Keratinocyte (primary cell): ENCODE measurements at regions not wholly inside any gene's neighbourhood (a gene's known extent, or its start where the extent isn't known, plus 50 kb on each side); places are given as distances from the start of the nearest gene placed in this dataset.
"Not testable (repeated sequence)": the region's sequence is repeated elsewhere in the genome, so short reads cannot be mapped to it uniquely, and the experiment has no call there.

Experiments used
- DNase-seq: peaks from one replicate; pipeline ENCODE4 v3.0.0-alpha.2; 2011; ENCODE audit warnings: low read depth, missing footprints, low spot score
- FAIRE-seq: peaks from 2 replicates; lab custom pipeline; 2011; peaks lifted over from hg19 to GRCh38; lab: Jason Lieb, UNC
- H2AFZ ChIP-seq: 2 replicates; pipeline ENCODE4 v1.6.0; 2012; ENCODE audit warnings: low read length, control low read depth, inconsistent platforms; ENCODE audit not compliant: control insufficient read depth
- H3K27ac ChIP-seq: 2 replicates; pipeline ENCODE4 v1.5.1; 2011; ENCODE audit warnings: low read length; ENCODE audit not compliant: control insufficient read depth, insufficient read depth
- H3K27me3 ChIP-seq: 3 replicates; pipeline ENCODE4 v1.6.0; 2011; ENCODE audit warnings: low read length; ENCODE audit not compliant: control insufficient read depth, insufficient read depth; ENCODE audit errors: extremely low read depth
- H3K36me3 ChIP-seq, 2 experiments: 2 replicates in 1 of 2; 3 replicates in 1 of 2; pipeline ENCODE4 v1.5.1; 2011; ENCODE audit warnings: low read length in 2 of 2, mild to moderate bottlenecking in 1 of 2; ENCODE audit not compliant: control insufficient read depth in 2 of 2, insufficient read depth in 2 of 2; ENCODE audit errors: extremely low read depth in 1 of 2
- H3K4me1 ChIP-seq: 3 replicates; pipeline ENCODE4 v1.5.1; 2011; ENCODE audit warnings: low read length; ENCODE audit not compliant: control insufficient read depth, insufficient read depth; ENCODE audit errors: extremely low read depth
- H3K4me2 ChIP-seq: 3 replicates; pipeline ENCODE4 v1.6.0; 2011; ENCODE audit warnings: low read depth, low read length; ENCODE audit not compliant: control insufficient read depth, insufficient read depth; ENCODE audit errors: extremely low read depth
- H3K4me3 ChIP-seq, 3 experiments: fragments of 200-600 bp in 1 of 3; sonication (generic) in 1 of 3; 2 replicates in 2 of 3; 3 replicates in 1 of 3; pipeline ENCODE4 v1.5.1; 2011 to 2016; ENCODE audit warnings: low read length in 3 of 3, mild to moderate bottlenecking in 3 of 3, control low read depth in 2 of 3, inconsistent platforms in 1 of 3, low read depth in 1 of 3, mixed read lengths in 1 of 3, mixed run types in 1 of 3, moderate library complexity in 1 of 3; ENCODE audit not compliant: control insufficient read depth in 2 of 3, insufficient read depth in 2 of 3; ENCODE audit errors: extremely low read depth in 1 of 3
- H3K79me2 ChIP-seq: 2 replicates; pipeline ENCODE4 v1.6.0; 2012; ENCODE audit warnings: low read length; ENCODE audit not compliant: control insufficient read depth, insufficient read depth
- H3K9ac ChIP-seq: 3 replicates; pipeline ENCODE4 v1.6.0; 2011; ENCODE audit warnings: low read length; ENCODE audit not compliant: control insufficient read depth, insufficient read depth; ENCODE audit errors: extremely low read depth
- H3K9me1 ChIP-seq: 3 replicates; pipeline ENCODE4 v1.6.0; 2011; ENCODE audit warnings: low read length; ENCODE audit not compliant: control insufficient read depth, insufficient read depth; ENCODE audit errors: extremely low read depth
- H3K9me3 ChIP-seq: 2 replicates; pipeline ENCODE4 v1.5.1; 2012; ENCODE audit warnings: low read depth, low read length; ENCODE audit not compliant: control insufficient read depth
- H4K20me1 ChIP-seq: 3 replicates; pipeline ENCODE4 v1.6.0; 2011; ENCODE audit warnings: low read length; ENCODE audit not compliant: control insufficient read depth, insufficient read depth; ENCODE audit errors: extremely low read depth
- dilution Hi-C: fragments of 300-500 bp; cut with MboI; formaldehyde crosslinking; loops from one replicate; pipeline ENCODE4 v1.7.0; 2020; ENCODE audit warnings: low sequenced_read_pairs; ENCODE audit not compliant: extremely low pct_ligation_motif_present

GRCh38 chr9:38896404-38896803, 176.5 kb upstream of the FAM240B start:
- H3K27ac ChIP-seq, H4K20me1 ChIP-seq, H3K4me1 ChIP-seq, dilution Hi-C loops, H3K4me2 ChIP-seq, H3K36me3 ChIP-seq, H3K4me3 ChIP-seq, H2AFZ ChIP-seq, DNase-seq, H3K9ac ChIP-seq, FAIRE-seq, H3K9me3 ChIP-seq, H3K9me1 ChIP-seq, H3K79me2 ChIP-seq, H3K27me3 ChIP-seq: not testable (repeated sequence)

GRCh38 chr9:38895227-38895626, 175.3 kb upstream of the FAM240B start:
- H3K27me3 ChIP-seq, H3K4me1 ChIP-seq, dilution Hi-C loops, H3K9me3 ChIP-seq, H3K27ac ChIP-seq, H3K9ac ChIP-seq, H4K20me1 ChIP-seq, FAIRE-seq, H3K9me1 ChIP-seq, H3K36me3 ChIP-seq, H3K4me3 ChIP-seq, H3K4me2 ChIP-seq, H2AFZ ChIP-seq, H3K79me2 ChIP-seq, DNase-seq: not testable (repeated sequence)

- H2AFZ ChIP-seq, H3K27me3 ChIP-seq, H3K4me3 ChIP-seq, H3K9me3 ChIP-seq, H3K9ac ChIP-seq, dilution Hi-C loops, DNase-seq, H3K36me3 ChIP-seq, FAIRE-seq, H3K4me1 ChIP-seq, H4K20me1 ChIP-seq, H3K27ac ChIP-seq, H3K4me2 ChIP-seq, H3K9me1 ChIP-seq, H3K79me2 ChIP-seq: not testable (repeated sequence)
Measured at GRCh38 chr9:38892539-38893232, 172.8 kb upstream of the FAM240B start.

- H3K27me3 ChIP-seq, H3K9me1 ChIP-seq, H3K4me3 ChIP-seq, H3K79me2 ChIP-seq, H2AFZ ChIP-seq, FAIRE-seq, H3K9ac ChIP-seq, H3K9me3 ChIP-seq, H3K4me2 ChIP-seq, H3K27ac ChIP-seq, H3K4me1 ChIP-seq, DNase-seq, H3K36me3 ChIP-seq, dilution Hi-C loops, H4K20me1 ChIP-seq: not testable (repeated sequence)
Measured at GRCh38 chr9:38886076-38886475, 166.1 kb upstream of the FAM240B start.

- H3K9me3 ChIP-seq, dilution Hi-C loops, H2AFZ ChIP-seq, H3K4me2 ChIP-seq, H3K36me3 ChIP-seq, H3K9ac ChIP-seq, H3K4me3 ChIP-seq, H3K9me1 ChIP-seq, DNase-seq, FAIRE-seq, H3K79me2 ChIP-seq, H3K4me1 ChIP-seq, H3K27ac ChIP-seq, H3K27me3 ChIP-seq, H4K20me1 ChIP-seq: not testable (repeated sequence)
Measured at GRCh38 chr9:38875616-38876015, 155.7 kb upstream of the FAM240B start.
